HL-60 (cell line): ENCODE measurements at regions not wholly inside any gene's neighbourhood (a gene's known extent, or its start where the extent isn't known, plus 50 kb on each side); places are given as distances from the start of the nearest gene placed in this dataset.
A peak's percentile ranks its signal among the peaks of the same experiment; 100 is the strongest.

Experiments
- DNase-seq, 2 experiments: peaks; one replicate each; pipeline ENCODE4 v3.0.0-alpha.2; 2010 to 2020; ENCODE audit warnings: low read depth in 1 of 2, low spot score in 1 of 2
- H3K27ac ChIP-seq: fragments of 250-450 bp; sonication (Bioruptor Pico); replicated peaks from 2 replicates; pipeline ENCODE4 v1.5.1; 2020; ENCODE audit warnings: mild to moderate bottlenecking, moderate library complexity
- H3K27me3 ChIP-seq: fragments of 250-450 bp; sonication (Bioruptor Pico); 2 replicates; pipeline ENCODE4 v1.5.1; 2021; ENCODE audit warnings: mild to moderate bottlenecking, moderate library complexity; ENCODE audit not compliant: insufficient read depth, poor library complexity, severe bottlenecking
- H3K4me3 ChIP-seq: replicated peaks from 2 replicates; pipeline ENCODE4 v1.5.1; 2011; ENCODE audit warnings: mild to moderate bottlenecking, control low read depth, low read length; ENCODE audit not compliant: insufficient read depth
- GABPA ChIP-seq: IDR thresholded peaks from 2 replicates; pipeline ENCODE4 v1.6.1; 2012; ENCODE audit warnings: low read depth
- POLR2AphosphoS5 ChIP-seq: IDR thresholded peaks from 2 replicates; pipeline ENCODE4 v1.6.1; 2012; ENCODE audit warnings: low read depth
- SPI1 ChIP-seq: IDR thresholded peaks from 2 replicates; pipeline ENCODE4 v1.6.1; 2012; ENCODE audit warnings: low read depth, mild to moderate bottlenecking, borderline replicate concordance
- TF ChIP-seq, protein P1 (sequence below): IDR thresholded peaks from one replicate; pipeline ENCODE4 v1.5.1; 2011; ENCODE audit warnings: low read length, control low read depth, inconsistent platforms; ENCODE audit not compliant: insufficient read depth
- TF ChIP-seq, protein P2 (sequence below): IDR thresholded peaks from 2 replicates; pipeline ENCODE4 v1.6.1; 2012; ENCODE audit warnings: low read depth; ENCODE audit not compliant: insufficient replicate concordance

DNA sequence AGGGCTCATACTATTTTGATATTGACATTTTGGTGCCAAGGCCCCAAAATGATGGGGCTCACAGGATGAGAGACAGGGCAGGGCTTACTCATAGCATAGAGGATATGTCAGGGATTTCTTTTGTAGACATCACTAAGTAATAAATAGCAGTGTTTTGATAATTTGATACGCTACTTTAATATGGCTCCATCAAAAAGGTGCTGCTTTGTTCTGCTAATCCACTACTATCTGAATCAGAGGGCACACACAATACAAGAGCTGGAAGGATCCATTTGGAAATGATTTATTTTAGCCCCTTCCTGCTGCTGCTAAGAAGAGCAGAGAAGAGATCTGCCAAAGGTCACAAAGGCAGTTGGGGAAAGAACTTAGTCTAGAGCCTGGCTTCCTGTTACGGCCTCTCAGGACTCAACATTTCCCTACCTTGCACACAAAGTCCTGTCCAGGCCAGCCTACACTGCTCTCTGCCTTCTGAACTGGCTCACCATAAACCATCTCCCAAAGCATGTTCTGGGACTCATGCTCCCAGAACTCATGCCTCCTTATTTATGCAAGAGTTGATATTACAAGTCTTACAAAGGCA, 261.3 kb upstream of the ARHGAP20 start:
- no peaks in the 10 kb centered on the region for H3K27me3 ChIP-seq
- DNase-seq, result no peak
- no peak overlapping the region for H3K4me3 ChIP-seq
- no peak overlapping the region for H3K27ac ChIP-seq
- TF ChIP-seq POLR2AphosphoS5 (no peak), SPI1 (no peak)
- TF ChIP-seq, protein P1, sequence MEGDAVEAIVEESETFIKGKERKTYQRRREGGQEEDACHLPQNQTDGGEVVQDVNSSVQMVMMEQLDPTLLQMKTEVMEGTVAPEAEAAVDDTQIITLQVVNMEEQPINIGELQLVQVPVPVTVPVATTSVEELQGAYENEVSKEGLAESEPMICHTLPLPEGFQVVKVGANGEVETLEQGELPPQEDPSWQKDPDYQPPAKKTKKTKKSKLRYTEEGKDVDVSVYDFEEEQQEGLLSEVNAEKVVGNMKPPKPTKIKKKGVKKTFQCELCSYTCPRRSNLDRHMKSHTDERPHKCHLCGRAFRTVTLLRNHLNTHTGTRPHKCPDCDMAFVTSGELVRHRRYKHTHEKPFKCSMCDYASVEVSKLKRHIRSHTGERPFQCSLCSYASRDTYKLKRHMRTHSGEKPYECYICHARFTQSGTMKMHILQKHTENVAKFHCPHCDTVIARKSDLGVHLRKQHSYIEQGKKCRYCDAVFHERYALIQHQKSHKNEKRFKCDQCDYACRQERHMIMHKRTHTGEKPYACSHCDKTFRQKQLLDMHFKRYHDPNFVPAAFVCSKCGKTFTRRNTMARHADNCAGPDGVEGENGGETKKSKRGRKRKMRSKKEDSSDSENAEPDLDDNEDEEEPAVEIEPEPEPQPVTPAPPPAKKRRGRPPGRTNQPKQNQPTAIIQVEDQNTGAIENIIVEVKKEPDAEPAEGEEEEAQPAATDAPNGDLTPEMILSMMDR, result no peak

- peak; percentile 32 to 73 for DNase-seq
- no peak overlapping the region for H3K27ac ChIP-seq
- TF ChIP-seq, protein P1, result no peak
- TF ChIP-seq, protein P2, sequence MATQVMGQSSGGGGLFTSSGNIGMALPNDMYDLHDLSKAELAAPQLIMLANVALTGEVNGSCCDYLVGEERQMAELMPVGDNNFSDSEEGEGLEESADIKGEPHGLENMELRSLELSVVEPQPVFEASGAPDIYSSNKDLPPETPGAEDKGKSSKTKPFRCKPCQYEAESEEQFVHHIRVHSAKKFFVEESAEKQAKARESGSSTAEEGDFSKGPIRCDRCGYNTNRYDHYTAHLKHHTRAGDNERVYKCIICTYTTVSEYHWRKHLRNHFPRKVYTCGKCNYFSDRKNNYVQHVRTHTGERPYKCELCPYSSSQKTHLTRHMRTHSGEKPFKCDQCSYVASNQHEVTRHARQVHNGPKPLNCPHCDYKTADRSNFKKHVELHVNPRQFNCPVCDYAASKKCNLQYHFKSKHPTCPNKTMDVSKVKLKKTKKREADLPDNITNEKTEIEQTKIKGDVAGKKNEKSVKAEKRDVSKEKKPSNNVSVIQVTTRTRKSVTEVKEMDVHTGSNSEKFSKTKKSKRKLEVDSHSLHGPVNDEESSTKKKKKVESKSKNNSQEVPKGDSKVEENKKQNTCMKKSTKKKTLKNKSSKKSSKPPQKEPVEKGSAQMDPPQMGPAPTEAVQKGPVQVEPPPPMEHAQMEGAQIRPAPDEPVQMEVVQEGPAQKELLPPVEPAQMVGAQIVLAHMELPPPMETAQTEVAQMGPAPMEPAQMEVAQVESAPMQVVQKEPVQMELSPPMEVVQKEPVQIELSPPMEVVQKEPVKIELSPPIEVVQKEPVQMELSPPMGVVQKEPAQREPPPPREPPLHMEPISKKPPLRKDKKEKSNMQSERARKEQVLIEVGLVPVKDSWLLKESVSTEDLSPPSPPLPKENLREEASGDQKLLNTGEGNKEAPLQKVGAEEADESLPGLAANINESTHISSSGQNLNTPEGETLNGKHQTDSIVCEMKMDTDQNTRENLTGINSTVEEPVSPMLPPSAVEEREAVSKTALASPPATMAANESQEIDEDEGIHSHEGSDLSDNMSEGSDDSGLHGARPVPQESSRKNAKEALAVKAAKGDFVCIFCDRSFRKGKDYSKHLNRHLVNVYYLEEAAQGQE, result no peak
- TF ChIP-seq GABPA (no peak), POLR2AphosphoS5 (no peak), SPI1 (no peak)
Measured at GRCh38 chr11:110972640-110973039, 260.4 kb upstream of the ARHGAP20 start.

DNA sequence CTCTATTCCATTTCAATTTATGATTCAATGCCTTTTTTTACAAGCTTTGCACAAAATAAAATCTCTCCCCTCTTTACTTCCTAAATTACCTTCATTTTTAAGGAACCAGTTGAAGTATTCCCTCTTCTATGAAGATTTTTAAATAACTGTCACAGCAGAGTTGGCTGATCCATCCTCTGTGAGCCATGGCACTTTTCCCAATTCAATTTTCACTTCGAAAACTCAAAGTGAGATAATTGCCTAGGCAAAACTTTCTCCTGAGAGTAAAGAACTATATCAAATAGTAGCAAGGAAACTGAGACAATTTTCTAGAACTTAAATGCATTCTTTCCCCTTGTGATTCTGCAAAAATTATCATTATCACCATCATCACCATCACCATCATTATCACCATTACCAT, 259.9 kb upstream of the ARHGAP20 start:
- Histone ChIP-seq H3K4me3 (no peak overlapping the region), H3K27ac (no peak overlapping the region), H3K27me3 (no peaks in the 10 kb centered on the region)
- no peak for DNase-seq
- TF ChIP-seq SPI1 (no peak), POLR2AphosphoS5 (no peak), GABPA (no peak)
- TF ChIP-seq, protein P2, result no peak
- TF ChIP-seq, protein P1, result no peak

More at GRCh38 chr11:110972640-110973039, 260.4 kb upstream of the ARHGAP20 start:
- Histone ChIP-seq H3K4me3 (no peak overlapping the region), H3K27me3 (no peaks in the 10 kb centered on the region)

DNA sequence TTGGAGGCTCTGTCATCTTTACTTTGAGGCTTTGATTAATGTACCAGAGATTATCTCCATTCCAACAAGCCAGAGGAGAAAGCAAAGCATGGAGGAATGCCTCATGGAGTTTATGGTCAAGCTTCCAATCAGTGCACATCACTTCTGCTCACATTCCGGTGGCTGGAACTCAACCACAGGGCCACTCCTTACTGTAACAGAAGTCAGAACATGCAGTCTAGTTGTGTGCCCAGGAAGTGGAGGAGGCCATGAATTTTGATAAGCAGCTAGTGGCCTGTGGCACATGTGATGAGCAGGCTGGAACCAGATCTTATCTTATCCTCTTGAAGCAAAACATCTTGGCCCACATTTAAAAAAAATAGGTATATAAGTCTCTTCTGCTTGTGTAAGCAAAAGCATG, 258.9 kb upstream of the ARHGAP20 start:
- no peak overlapping the region for H3K27ac ChIP-seq
- H3K27me3 ChIP-seq, result no peaks in the 10 kb centered on the region
- DNase-seq, result no peak
- no peak overlapping the region for H3K4me3 ChIP-seq
- TF ChIP-seq GABPA (no peak), SPI1 (no peak), POLR2AphosphoS5 (no peak)
- TF ChIP-seq, protein P2, result no peak
- TF ChIP-seq, protein P1, result no peak
